ENCODE measurements at regions not wholly inside any gene's neighbourhood (a gene's known extent, or its start where the extent isn't known, plus 50 kb on each side); places are given as distances from the start of the nearest gene placed in this dataset.

DNA sequence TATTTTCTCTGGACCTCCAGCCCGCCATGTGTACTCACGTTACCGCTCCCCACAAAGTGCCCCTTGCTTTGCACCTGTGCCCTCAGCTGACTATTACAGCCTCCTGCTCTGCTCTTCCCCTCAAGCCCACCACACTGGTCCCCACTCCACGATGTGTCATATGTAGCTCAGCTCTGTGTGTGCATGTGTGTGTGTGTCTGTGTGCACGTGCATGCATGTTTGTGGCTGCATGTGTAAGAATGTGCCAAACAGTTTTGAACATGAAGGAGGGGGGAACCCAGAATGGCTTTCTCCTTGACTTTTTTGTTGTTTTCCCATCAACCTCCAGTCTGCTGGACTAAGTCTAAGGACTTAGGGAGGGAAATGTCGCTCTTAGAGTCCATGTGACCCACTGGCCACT, 54.8 kb upstream of the BTRC start:
- no peak for DNase-seq

DNA sequence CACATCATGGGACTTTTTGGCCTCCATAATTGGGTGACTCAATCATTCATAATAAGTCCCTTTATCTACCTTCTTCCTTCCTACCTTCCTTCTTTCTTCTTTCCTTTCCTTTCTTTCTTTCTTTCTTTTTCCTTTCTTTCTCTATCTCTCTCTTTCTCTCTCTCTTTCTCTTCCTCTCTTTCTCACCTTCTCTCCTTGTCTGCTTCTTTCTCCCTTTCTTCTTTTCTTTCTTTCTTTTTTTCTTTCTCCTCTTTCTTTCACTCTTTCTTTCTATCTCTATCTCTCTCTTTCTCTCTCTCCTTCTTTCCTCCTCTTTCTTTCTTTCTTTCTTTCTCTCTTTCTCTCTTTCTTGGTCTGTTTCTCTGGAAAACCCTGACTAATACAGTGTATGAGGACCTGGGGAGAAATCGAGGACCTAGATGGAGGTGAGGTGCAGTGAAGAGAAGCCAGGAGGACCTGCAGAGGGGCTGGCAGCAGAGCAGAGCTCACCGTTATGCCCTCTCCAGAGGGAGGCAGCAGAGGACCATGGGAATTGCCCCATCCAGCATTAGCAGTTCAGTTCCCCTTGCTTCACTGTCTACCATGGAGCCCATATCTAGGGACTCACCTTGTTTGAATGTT, 52.7 kb upstream of the BTRC start:
- no peak for DNase-seq

DNA sequence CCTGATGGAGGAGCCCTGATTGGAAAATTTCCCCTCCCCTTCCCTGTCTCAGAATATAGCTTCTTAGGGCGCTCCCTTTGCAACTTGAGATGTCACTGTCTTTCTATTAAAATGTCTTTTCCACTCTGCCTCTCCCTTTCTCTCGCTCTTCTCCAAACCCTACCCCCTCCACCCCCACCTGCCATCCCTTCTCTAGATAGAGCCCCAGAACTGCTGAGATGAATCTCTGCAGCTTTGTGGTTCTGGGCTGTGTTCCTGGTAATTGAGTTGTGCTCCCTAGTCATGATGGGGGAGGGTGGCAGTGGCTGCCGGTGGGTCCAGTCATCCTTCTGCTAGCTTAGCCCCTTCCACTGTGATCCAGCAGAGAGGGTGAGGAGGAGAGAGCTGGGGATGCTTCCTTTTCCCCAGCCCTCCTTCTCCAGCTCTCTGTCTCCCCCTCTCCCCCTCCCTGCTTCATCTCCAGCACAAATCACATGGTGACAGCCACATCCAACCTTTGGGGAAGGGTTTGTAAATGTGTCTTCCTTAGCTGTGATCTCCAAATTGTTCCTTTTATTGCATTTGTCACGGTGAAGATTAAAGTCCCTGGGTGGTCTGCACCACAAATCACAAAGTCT, 50.8 kb upstream of the BTRC start:
- no peak for DNase-seq

All from central memory CD4-positive, alpha-beta T cell (primary cell).